HG03354 (cell line): ENCODE measurements at regions not wholly inside any gene's neighbourhood (a gene's known extent, or its start where the extent isn't known, plus 50 kb on each side); places are given as distances from the start of the nearest gene placed in this dataset.

Experiments
- ATAC-seq: cut with Tn5 transposase; IDR thresholded peaks from one replicate; pipeline ENCODE4 v1.9.1; 2021; ENCODE audit warnings: mild to moderate bottlenecking; ENCODE audit not compliant: unreplicated experiment, poor library complexity, severe bottlenecking

DNA sequence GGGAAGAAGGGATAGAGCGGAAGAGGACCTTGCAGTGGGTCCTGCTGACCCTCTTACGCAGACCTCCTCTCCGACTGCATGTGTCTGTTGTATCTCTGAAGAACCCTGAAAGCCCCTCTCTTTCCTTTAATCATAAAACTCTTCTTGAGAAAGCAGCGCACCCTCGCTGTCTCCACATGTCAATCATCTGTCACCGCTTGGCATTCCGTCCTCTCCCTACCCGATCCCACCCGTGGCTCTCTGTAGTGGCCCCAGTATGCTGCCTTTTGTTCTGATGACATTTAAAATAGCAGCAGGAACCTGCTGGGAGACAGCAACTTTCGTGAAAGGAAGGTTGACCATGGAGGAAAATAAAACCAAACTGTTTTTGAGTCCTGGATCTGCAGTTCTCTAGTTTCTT lies 582.9 kb upstream of the SALL3 start:
- no peak for ATAC-seq

DNA sequence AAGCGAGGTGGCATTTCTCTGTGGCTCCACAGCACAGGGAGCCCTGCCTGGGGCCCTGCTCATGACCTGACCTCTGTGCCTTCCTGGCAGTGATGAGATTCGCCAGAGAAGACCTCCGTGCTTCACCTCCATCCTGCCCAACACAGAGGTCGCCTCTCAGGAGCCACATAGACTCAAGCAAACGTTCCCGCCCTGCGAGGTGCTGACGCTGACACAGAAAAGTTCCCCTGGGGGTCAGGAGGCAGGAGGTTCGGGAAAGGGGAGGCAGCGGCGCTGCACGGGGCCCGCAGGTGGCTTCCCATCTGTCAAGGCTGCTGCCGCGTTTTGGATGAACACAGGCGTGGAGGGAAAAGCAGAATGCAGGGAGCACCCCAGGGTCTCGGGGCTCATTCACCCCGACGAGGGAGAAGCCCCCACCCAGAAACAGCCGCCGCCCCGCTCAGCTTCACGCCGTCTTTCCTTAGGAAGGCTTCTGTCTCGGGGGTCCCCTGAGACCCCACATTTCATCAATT lies 579.6 kb upstream of the SALL3 start:
- no peak for ATAC-seq

DNA sequence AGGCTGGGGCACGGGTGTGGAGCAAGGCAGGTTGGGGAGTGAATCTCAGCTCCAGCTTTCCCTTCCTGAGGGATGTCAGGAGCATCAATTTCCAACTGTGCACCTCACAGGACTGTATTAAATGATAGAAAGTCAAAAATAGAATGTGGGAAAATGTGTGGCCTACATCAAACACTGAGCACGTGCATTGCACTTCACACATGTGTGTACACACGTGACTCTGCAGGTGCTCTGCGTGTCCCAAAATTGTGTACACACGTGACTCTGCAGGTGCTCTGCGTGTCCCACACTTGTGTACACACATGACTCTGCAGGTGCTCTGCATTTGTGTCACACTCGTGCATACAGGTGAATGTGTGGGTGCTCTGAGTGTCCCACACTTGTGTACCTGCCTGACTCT lies 577.2 kb upstream of the SALL3 start:
- no peak for ATAC-seq

DNA sequence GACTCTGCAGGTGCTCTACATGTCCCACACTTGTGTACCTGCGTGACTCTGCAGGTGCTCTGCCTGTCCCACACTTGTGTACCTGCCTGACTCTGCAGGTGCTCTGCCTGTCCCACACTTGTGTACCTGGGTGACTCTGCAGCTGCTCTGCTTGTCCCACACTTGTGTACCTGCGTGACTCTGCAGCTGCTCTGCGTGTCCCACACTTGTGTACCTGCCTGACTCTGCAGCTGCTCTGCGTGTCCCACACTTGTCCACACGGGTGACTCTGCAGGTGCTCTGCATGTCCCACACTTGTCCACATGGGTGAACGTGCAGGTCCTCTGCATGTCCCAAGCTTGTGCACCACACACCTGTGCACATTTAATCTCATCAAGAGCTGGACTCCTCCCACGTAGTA lies 576.7 kb upstream of the SALL3 start:
- no peak for ATAC-seq

DNA sequence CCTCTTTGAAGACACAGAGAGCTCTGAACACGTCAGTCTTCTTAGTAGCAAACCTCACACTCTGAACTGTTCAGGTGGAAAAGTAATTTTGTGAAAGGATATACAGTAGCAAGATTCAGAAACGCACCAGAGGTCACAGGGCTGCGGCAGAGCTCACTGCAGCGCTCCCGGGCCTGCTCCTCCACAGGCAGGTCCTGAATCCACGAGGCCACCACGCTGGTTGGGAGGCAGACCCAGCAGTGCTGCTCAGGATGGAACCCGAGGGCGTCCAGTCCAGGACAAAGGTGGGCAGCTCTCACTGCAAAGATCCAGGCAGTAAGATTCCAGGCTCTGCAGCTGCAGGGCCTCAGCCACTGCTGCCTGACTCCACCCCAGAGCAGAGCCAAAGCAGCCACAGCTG lies 576.2 kb upstream of the SALL3 start:
- no peak for ATAC-seq

DNA sequence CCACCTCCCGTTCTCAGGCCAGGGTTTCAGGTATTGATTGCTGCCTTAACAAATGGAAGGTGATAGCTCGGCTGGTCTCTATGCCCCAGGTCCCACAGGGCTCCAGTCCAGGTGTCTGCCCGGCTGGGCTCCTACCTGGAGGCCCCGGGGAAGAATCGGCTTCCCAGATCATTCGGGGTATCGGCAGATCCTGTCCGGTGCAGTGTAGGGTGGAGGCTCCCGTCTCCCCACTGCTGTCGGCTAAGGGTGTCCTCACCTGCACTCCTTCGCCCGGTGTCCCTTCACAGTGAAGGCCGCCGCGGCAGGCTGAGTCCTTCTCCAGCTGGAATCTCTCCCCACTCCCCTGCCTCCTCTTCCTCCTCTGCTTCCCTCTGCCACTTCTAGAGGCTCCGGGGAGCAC lies 573.9 kb upstream of the SALL3 start:
- ATAC-seq: no peak

DNA sequence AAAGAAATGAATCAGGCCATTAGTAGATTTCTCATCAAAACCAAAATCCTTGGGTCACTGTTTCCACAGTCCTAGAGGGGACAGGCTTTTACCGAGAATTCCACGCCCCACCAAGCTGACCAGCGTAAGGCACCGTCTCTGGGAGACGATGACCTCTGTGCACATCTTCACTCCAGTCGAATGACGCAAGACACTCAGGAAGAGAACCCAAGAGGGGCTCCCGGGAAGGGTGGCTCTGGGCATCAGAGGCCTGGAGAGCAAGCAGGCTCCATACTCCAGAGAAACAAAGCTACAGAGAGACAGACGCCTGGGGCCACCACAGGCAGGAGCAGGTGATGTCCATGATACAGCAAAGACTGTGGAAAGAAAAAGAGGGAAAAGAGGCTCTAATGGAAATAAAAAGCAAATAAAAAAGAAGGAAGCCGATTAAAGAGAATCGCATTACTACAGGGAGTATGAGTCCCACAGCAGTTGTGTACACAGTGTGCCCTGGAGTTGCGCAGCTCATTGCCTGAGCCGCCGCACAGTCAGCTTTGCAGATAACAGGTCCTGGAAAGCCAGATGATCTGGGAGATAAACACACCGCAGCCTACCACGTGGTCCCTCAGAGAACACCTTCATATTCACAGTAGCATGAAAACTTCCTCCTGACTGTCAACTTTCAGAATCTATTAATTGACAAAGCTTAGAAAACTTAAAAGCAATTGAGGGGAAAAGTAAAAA lies 572.7 kb upstream of the SALL3 start:
- no peak for ATAC-seq

DNA sequence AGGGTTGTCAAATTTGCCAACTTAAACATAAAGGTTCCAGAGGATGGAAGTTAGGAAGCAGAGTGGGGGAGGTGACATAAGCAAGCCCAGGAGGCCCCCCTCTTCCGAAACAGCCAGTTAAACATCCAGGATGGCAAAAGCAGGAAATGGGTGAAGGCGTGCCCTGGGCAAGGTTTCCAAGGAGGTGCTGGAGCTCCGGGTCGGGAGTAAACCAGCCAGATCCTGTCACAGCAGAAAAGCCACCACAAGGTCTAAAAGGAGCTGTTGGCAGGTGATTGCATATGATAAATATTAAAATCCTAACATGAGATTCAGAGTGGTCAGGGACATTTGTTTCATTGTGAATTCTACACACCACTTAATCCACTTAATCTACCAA lies 572.2 kb upstream of the SALL3 start:
- ATAC-seq: no peak

DNA sequence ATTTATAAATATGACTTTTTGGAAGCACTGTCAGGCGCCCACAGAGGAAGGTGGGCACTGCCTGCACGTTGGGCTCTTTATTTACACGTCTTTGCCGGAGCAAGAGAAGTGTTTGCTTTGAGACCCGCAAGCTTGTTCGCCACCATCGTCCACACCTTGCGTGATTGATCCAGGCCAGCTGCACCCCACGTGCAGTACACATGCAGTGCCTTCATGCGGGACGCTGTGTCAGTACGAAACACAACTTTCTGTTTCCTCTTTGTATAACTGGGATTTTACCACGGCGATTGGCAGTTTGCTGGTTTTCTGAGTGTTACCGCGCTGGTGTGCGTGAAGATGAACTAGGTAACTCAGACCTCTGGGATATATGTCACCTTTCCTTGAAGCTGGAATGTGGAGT lies 571.0 kb upstream of the SALL3 start:
- no peak for ATAC-seq

DNA sequence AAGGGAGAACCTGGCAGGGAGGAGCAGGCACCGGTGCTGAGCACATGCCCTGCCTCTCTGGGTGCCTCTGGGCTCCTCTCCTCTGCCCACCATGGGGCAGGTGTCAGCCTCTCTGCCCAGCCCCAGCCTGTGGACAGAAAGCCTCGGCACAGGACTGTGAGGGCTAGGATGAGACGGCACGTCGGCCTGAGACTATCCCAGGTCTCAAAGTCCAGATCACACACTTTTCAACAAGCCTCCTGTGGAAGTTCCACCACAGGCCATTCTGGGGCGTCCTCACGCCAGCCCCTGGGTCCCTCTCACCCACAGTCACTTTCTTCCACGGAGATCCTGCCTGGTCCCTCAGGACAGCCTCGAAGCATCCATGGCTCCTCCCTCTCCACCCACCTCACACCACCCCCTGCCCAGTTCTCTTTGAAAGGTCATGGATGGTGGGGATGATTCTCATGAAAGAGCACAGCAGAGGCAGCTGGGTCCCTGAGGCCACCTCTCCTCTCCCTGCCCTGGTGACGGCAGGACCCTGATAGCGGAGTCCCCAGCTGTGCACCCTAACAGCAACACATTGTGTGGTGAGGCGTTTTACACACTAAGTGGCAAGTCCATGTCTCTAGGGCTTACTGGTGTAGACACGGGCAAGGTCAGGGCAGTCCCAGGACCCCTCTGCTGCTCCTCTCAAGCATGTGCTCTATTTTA lies 569.4 kb upstream of the SALL3 start:
- ATAC-seq: no peak

DNA sequence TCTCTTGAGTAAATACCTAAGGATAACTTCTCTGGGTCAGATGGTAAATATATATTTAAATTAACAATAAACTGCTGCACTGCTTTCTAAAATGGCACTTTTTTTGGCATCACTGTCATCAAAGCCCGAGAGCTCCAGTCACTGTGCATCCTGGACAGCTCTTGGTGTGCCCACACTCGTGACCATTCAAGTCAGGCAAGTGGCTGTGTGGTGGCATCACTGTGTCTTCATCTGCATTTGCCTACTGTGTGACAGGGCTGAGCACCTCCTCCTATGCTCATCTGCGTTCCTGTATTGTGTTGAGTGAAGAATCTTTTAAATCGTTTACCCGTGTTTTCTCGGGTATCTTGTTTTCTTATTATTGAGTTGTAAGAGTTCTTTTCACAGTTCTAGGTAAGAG lies 568.1 kb upstream of the SALL3 start:
- ATAC-seq: no peak

DNA sequence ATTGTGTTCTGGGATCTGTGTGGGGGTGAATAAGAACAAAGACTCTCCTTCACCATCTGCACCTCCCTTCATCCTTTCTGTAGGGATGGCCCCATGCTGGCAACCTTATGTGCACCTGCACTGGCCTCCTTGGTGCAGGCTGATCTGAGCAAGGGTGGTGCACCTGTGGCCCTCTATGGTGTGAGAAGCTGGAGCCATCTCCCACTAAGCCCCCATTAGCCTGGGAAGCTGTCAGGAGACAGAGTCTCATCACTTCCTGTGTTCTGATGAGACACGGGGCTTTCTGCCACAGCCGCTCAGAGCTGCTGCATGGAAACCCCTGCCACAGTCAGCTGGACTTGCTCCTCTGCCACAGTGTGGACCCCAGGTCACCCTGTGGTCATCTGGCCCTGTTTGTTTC lies 565.3 kb upstream of the SALL3 start:
- ATAC-seq: no peak

DNA sequence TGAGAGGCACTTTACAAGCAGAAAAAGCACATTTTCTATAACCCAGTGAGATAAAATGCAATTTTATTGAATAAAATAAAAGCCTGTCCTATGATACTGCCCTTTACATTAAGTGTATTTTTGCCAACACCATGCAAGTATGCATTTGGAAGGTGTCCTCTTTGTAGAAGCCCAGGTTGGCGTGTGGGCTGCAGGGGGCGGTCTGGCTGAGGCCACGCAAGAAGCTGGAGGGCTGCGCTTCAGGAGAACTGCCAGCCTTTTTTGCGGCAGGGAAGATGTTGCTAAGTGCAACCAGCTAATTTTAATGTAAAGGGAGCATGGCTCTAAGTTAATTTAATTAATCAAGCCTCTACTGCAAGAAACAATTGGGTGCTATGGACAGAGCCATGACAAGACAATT lies 562.8 kb upstream of the SALL3 start:
- no peak for ATAC-seq

DNA sequence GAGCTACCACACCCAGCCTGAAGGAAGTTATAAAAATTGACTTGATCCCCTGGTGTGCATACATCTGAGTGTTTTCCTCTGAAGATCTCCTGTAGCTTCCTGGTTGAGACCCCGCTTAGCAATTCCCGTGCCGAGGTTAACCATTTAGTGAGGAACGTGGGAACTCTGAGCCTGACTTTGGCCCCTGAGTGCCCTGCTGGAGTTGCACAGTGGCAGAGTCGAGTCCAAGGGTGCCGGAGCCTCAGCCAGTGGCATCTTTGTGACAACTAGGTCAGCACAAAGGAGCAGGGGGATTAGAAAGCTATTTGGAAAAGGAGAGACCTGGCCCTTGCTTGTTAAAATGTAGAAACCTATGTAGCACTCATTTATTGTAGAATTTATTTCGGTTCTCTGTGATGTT lies 561.2 kb upstream of the SALL3 start:
- no peak for ATAC-seq

DNA sequence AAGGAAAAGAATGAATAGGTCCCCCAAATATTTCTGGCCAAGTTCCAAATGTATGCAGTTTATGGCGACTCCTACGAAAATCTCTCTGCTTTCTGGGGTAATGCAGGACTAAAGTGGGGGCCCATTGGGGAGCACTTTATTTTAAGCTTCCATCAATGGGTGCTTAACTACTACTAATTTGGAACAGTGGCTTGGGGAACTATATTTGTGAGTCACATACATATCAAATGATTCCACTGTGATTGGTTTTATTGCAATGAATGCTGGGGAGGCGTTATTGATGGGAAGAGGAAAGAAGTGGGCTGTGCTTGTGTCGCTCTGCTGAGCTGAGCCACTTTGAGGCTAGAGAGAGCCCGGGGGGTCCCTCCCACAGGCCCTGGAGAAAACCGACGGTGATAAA lies 560.4 kb upstream of the SALL3 start:
- ATAC-seq: no peak

DNA sequence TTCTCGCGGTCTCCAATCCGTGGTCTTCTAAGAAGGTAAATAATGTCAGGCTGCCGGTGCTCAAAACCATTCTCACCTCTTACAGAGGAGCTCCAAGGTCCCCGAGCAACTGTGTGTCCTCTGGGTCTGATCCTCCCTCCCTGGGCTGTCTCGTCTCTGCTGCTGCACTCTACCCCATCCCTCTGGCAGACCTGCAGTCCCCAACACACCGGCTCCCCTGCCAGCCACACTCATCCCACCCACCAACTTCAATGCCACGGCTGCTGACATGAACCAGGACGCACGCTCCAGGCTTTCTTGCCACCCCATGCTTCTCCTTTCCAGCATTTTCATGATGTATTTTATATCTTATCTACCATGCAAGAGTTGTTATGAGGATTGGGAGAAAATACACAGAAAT lies 559.5 kb upstream of the SALL3 start:
- ATAC-seq: no peak

DNA sequence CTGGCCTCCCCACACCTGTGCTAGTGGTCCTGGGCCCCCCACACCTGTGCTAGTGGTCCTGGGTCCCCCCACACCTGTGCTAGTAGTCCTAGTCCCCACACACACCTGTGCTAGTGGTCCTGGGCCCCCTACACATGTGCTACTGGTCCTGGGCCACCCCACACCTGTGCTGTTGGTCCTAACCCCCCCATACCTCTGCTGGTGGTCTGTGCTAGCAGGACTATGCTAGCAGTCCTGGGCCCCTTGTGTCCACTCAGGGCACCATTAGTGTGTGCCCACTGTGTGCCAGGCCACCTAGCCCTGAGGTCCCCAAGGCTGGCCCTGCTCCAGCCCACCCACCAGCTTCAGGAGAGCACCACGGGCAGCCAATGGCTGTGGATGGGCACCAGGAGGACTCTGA lies 558.2 kb upstream of the SALL3 start:
- ATAC-seq: no peak

DNA sequence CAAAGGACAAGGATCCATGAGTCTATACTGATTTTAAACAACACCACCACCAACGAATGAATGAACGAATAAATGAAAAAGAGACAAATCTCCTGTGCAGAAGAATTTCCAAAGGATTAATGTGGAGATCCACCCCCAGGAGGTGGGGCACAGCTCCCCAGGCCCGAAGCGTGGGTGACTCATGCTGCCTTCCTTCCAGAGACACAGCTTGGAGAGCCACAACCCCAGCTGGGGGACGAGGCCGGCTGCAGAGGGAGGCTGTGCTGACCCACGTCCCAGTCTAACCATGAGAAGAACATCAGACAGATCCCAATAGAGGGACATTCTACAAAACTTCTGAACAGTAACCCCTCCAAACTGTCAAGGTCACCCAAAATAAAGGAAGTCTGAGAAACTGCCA lies 557.3 kb upstream of the SALL3 start:
- no peak for ATAC-seq

DNA sequence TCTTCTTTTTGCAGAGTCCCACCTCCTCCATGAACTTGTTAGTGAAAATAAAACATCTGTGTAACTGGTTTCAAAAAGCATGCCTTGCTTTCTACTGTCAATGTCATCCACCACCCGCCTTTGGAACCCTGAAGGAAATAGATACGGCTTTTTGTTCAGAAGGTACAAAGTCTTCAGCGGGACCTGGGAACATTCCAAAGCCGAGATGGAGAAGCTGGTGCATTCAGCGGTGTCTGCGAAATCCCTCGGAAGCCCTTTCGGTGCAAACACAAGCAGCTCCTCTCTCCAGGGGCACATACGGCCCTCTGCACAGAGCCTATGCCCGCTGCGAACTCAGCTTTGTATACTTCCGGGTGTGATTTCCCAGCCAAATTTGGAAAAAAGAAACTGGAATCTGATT lies 555.8 kb upstream of the SALL3 start:
- ATAC-seq: no peak

DNA sequence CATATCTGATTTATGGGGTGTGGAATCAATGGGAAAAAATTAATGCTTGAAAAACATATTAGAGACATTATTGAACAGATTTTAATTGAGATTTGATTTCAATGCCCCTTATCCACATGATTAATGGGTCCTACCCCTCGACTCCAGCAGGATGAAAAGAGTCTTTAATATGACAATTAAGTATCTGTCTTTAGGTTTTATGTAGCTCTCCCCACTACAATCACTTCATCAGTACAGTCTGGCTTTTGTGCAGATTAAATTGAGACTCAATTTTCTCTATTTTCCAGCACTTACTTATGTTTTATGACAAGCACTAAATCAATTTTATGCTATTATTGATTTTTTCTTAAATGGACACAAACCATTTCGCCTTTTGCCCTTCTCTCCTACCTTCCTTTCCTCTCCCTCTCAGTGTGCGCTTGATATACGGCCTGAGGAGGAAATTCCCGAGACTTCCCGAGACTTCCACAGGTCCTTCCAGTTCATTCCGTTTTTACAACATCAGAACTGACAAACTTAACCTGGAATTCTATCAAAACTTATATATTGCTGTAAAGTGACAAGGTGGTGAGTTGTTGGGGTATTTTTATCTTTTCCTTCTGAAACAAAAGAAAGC lies 555.1 kb upstream of the SALL3 start:
- ATAC-seq: no peak

DNA sequence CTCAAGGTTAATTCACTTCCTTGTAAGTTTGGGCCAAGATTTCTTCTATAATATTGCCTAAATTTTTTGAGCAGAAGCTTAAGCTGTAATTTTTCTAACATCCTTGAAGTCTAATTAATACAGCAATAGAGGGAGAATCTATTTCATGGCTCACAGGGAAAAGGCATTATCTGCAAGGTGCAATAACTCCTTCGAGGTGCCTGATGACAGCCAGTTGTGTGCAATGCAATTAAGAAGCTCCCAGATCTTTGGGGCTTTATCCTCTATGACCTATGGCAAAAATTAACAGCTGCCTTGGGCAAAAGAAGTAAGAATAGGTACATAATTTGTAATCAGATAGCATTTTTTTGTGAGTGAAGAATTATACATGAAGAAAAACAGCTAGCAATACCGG lies 554.6 kb upstream of the SALL3 start:
- ATAC-seq: no peak
